ENCODE measurements at regions not wholly inside any gene's neighbourhood (a gene's known extent, or its start where the extent isn't known, plus 50 kb on each side); places are given as distances from the start of the nearest gene placed in this dataset.

GRCh38 chr14:94994245-94994644, 163.1 kb downstream of the DICER1 start:
- DNase-seq, result no peak

- no peak for DNase-seq
Observed at GRCh38 chr14:94992046-94992445, 165.3 kb downstream of the DICER1 start.

GRCh38 chr14:94989946-94990345, 167.4 kb downstream of the DICER1 start:
- peak; percentile 12 for DNase-seq

GRCh38 chr14:94989417-94989816, 167.9 kb downstream of the DICER1 start:
- no peak for DNase-seq

- DNase-seq, result no peak
Observed at GRCh38 chr14:94987409-94987808, 169.9 kb downstream of the DICER1 start.

GRCh38 chr14:94979891-94980290, 177.4 kb downstream of the DICER1 start:
- DNase-seq, result no peak

GRCh38 chr14:94977016-94977415, 180.3 kb downstream of the DICER1 start:
- no peak for DNase-seq

- no peak for DNase-seq
Observed at GRCh38 chr14:94975366-94975765, 182.0 kb downstream of the DICER1 start.

- no peak for DNase-seq
Observed at GRCh38 chr14:94974893-94975292, 182.4 kb downstream of the DICER1 start.

- no peak for DNase-seq
Observed at GRCh38 chr14:94974422-94974821, 182.9 kb downstream of the DICER1 start.

- DNase-seq, result no peak
Observed at GRCh38 chr14:94971750-94972149, 185.6 kb downstream of the DICER1 start.

- DNase-seq, result no peak
Observed at GRCh38 chr14:94970941-94971730, 186.2 kb downstream of the DICER1 start.

- no peak for DNase-seq
Observed at GRCh38 chr14:94969766-94970165, 187.6 kb downstream of the DICER1 start.

GRCh38 chr14:94966868-94967267, 190.5 kb downstream of the DICER1 start:
- DNase-seq, result no peak

- no peak for DNase-seq
Observed at GRCh38 chr14:94966344-94966743, 191.0 kb downstream of the DICER1 start.

GRCh38 chr14:94965551-94966313, 191.6 kb downstream of the DICER1 start:
- no peak for DNase-seq

GRCh38 chr14:94964931-94965330, 192.4 kb downstream of the DICER1 start:
- DNase-seq, result no peak

GRCh38 chr14:94964181-94964580, 193.1 kb downstream of the DICER1 start:
- no peak for DNase-seq

GRCh38 chr14:94963051-94963450, 193.1 kb upstream of the GSC start:
- no peak for DNase-seq

GRCh38 chr14:94962166-94962575, 192.3 kb upstream of the GSC start:
- DNase-seq, result no peak

- DNase-seq, result no peak
Observed at GRCh38 chr14:94961386-94962165, 191.7 kb upstream of the GSC start.

- no peak for DNase-seq
Observed at GRCh38 chr14:94960285-94961001, 190.5 kb upstream of the GSC start.

All from NCI-H1105 treated with DMSO at 0.1 percent for 48 hours (cell line).